Stimulated activated naive CD8-positive, alpha-beta T cell treated with anti-CD3 and anti-CD28 coated beads, Interleukin-15, Interleukin-2, amounts not matched to agents 100 ng/mL and 50 ng/mL, for 24 hours (primary cell): ENCODE measurements at regions not wholly inside any gene's neighbourhood (a gene's known extent, or its start where the extent isn't known, plus 50 kb on each side); places are given as distances from the start of the nearest gene placed in this dataset.

Experiments
- H3K27ac Mint-ChIP-seq: one replicate; pipeline ENCODE4 v1.8.0; 2021; ENCODE audit warnings: mild to moderate bottlenecking, mixed read lengths
- H3K27me3 Mint-ChIP-seq: one replicate; pipeline ENCODE4 v1.8.0; 2021; ENCODE audit warnings: mixed read lengths
- H3K36me3 Mint-ChIP-seq: one replicate; pipeline ENCODE4 v1.8.0; 2021; ENCODE audit warnings: low read depth, mixed read lengths
- H3K4me1 Mint-ChIP-seq: one replicate; pipeline ENCODE4 v1.8.0; 2021; ENCODE audit warnings: low read depth, mixed read lengths
- H3K4me3 Mint-ChIP-seq: one replicate; pipeline ENCODE4 v1.8.0; 2021; ENCODE audit warnings: mild to moderate bottlenecking, mixed read lengths
- H3K9me3 Mint-ChIP-seq: one replicate; pipeline ENCODE4 v1.8.0; 2021; ENCODE audit warnings: mixed read lengths

GRCh38 chr10:130802301-130802700, 509.2 kb downstream of the TCERG1L start:
- no peaks in the 10 kb centered on the region for H3K4me1 Mint-ChIP-seq
- H3K36me3 Mint-ChIP-seq, result no peaks in the 10 kb centered on the region
- H3K9me3 Mint-ChIP-seq, result no peaks in the 10 kb centered on the region
- no peak overlapping the region for H3K4me3 Mint-ChIP-seq
- no peaks in the 10 kb centered on the region for H3K27me3 Mint-ChIP-seq
- no peak overlapping the region for H3K27ac Mint-ChIP-seq

GRCh38 chr10:130804281-130804680, 507.2 kb downstream of the TCERG1L start:
- no peaks in the 10 kb centered on the region for H3K36me3 Mint-ChIP-seq
- no peaks in the 10 kb centered on the region for H3K4me1 Mint-ChIP-seq
- no peaks in the 10 kb centered on the region for H3K9me3 Mint-ChIP-seq
- H3K27ac Mint-ChIP-seq, result no peak overlapping the region
- no peaks in the 10 kb centered on the region for H3K27me3 Mint-ChIP-seq
- no peak overlapping the region for H3K4me3 Mint-ChIP-seq

GRCh38 chr10:130804778-130805634, 506.5 kb downstream of the TCERG1L start:
- H3K9me3 Mint-ChIP-seq, result no peaks in the 10 kb centered on the region
- no peak overlapping the region for H3K27ac Mint-ChIP-seq
- H3K36me3 Mint-ChIP-seq, result no peaks in the 10 kb centered on the region
- H3K4me1 Mint-ChIP-seq, result no peaks in the 10 kb centered on the region
- no peaks in the 10 kb centered on the region for H3K27me3 Mint-ChIP-seq
- no peak overlapping the region for H3K4me3 Mint-ChIP-seq

GRCh38 chr10:130805635-130806030, 505.9 kb downstream of the TCERG1L start:
- Mint-ChIP-seq H3K4me1 (no peaks in the 10 kb centered on the region), H3K27ac (no peak overlapping the region), H3K9me3 (no peaks in the 10 kb centered on the region), H3K4me3 (no peak overlapping the region), H3K36me3 (no peaks in the 10 kb centered on the region), H3K27me3 (no peaks in the 10 kb centered on the region)

- Mint-ChIP-seq H3K4me1 (no peaks in the 10 kb centered on the region), H3K27me3 (no peaks in the 10 kb centered on the region), H3K4me3 (no peak overlapping the region), H3K9me3 (no peaks in the 10 kb centered on the region), H3K36me3 (no peaks in the 10 kb centered on the region), H3K27ac (no peak overlapping the region)
Observed at GRCh38 chr10:130806426-130806825, 505.1 kb downstream of the TCERG1L start.

- Mint-ChIP-seq H3K27me3 (no peaks in the 10 kb centered on the region), H3K4me3 (no peak overlapping the region), H3K27ac (no peak overlapping the region), H3K36me3 (no peaks in the 10 kb centered on the region), H3K9me3 (no peaks in the 10 kb centered on the region), H3K4me1 (no peaks in the 10 kb centered on the region)
Observed at GRCh38 chr10:130807096-130807495, 504.4 kb downstream of the TCERG1L start.

- Mint-ChIP-seq H3K9me3 (no peaks in the 10 kb centered on the region), H3K27me3 (no peaks in the 10 kb centered on the region), H3K27ac (no peak overlapping the region), H3K4me1 (no peaks in the 10 kb centered on the region), H3K36me3 (no peaks in the 10 kb centered on the region), H3K4me3 (no peak overlapping the region)
Observed at GRCh38 chr10:130807721-130808120, 503.8 kb downstream of the TCERG1L start.

- Mint-ChIP-seq H3K4me3 (no peak overlapping the region), H3K4me1 (no peaks in the 10 kb centered on the region), H3K27me3 (no peaks in the 10 kb centered on the region), H3K9me3 (no peaks in the 10 kb centered on the region), H3K27ac (no peak overlapping the region), H3K36me3 (no peaks in the 10 kb centered on the region)
Observed at GRCh38 chr10:130808243-130808642, 503.3 kb downstream of the TCERG1L start.

GRCh38 chr10:130808686-130809085, 502.8 kb downstream of the TCERG1L start:
- Mint-ChIP-seq H3K4me3 (no peak overlapping the region), H3K36me3 (no peaks in the 10 kb centered on the region), H3K27me3 (no peaks in the 10 kb centered on the region), H3K9me3 (no peaks in the 10 kb centered on the region), H3K4me1 (no peaks in the 10 kb centered on the region), H3K27ac (no peak overlapping the region)

- no peak overlapping the region for H3K4me3 Mint-ChIP-seq
- no peak overlapping the region for H3K27ac Mint-ChIP-seq
- no peaks in the 10 kb centered on the region for H3K4me1 Mint-ChIP-seq
- H3K27me3 Mint-ChIP-seq, result no peaks in the 10 kb centered on the region
- H3K36me3 Mint-ChIP-seq, result no peaks in the 10 kb centered on the region
- H3K9me3 Mint-ChIP-seq, result no peaks in the 10 kb centered on the region
Observed at GRCh38 chr10:130809181-130809580, 502.3 kb downstream of the TCERG1L start.

GRCh38 chr10:130809761-130810515, 501.6 kb downstream of the TCERG1L start:
- Mint-ChIP-seq H3K27me3 (no peaks in the 10 kb centered on the region), H3K4me3 (no peak overlapping the region), H3K27ac (no peak overlapping the region), H3K9me3 (no peaks in the 10 kb centered on the region), H3K36me3 (no peaks in the 10 kb centered on the region), H3K4me1 (no peaks in the 10 kb centered on the region)

GRCh38 chr10:130810856-130811255, 500.7 kb downstream of the TCERG1L start:
- Mint-ChIP-seq H3K9me3 (no peaks in the 10 kb centered on the region), H3K36me3 (no peaks in the 10 kb centered on the region), H3K27me3 (no peaks in the 10 kb centered on the region), H3K4me3 (no peak overlapping the region), H3K4me1 (no peaks in the 10 kb centered on the region), H3K27ac (no peak overlapping the region)

GRCh38 chr10:130812381-130813148, 499.0 kb downstream of the TCERG1L start:
- H3K27me3 Mint-ChIP-seq, result no peaks in the 10 kb centered on the region
- no peak overlapping the region for H3K4me3 Mint-ChIP-seq
- no peak overlapping the region for H3K27ac Mint-ChIP-seq
- H3K4me1 Mint-ChIP-seq, result no peaks in the 10 kb centered on the region
- H3K36me3 Mint-ChIP-seq, result no peaks in the 10 kb centered on the region
- peaks cover 3% of the 10 kb centered on the region for H3K9me3 Mint-ChIP-seq

- H3K9me3 Mint-ChIP-seq, result peaks cover 12% of the 10 kb centered on the region
- H3K4me1 Mint-ChIP-seq, result no peaks in the 10 kb centered on the region
- H3K4me3 Mint-ChIP-seq, result no peak overlapping the region
- H3K36me3 Mint-ChIP-seq, result no peaks in the 10 kb centered on the region
- H3K27me3 Mint-ChIP-seq, result no peaks in the 10 kb centered on the region
- H3K27ac Mint-ChIP-seq, result no peak overlapping the region
Observed at GRCh38 chr10:130814610-130815009, 496.9 kb downstream of the TCERG1L start.
